K562 (cell line): ENCODE measurements at regions not wholly inside any gene's neighbourhood (a gene's known extent, or its start where the extent isn't known, plus 50 kb on each side); places are given as distances from the start of the nearest gene placed in this dataset.

Experiments used
- ATAC-seq: fragments of 200-7000 bp; cut with Tn5 transposase; 3 replicates; pipeline ENCODE4 v1.9.1; 2020; ENCODE audit warnings: moderate library complexity
- BruUV-seq: library from RNA; stranded (reverse); fragments of 400-500 nt; replicated peaks from 2 replicates; lab custom pipeline; 2021; lab: Mats Ljungman, UMichigan
- CTCF ChIA-PET: fragments of 300-600 bp; formaldehyde crosslinking; extraction: SDS; loops from one replicate; lab custom pipeline; 2021; ENCODE audit warnings: low intra/inter-chr PET ratio; lab: Yijun Ruan, JAX
- POLR2A ChIA-PET: fragments of 300-600, 350-650 bp; sonication (Branson Sonifier 250); formaldehyde crosslinking; extraction: SDS; loops from one replicate; lab custom pipeline; 2021; ENCODE audit warnings: antibody characterized with exemption, inconsistent platforms; lab: Yijun Ruan, JAX
- DNase-seq, 4 experiments: peaks; one replicate each; pipeline versions ENCODE4 v3.0.0 to v3.0.0-alpha.2; 2011 to 2018; ENCODE audit warnings: low spot score in 3 of 4, mixed read lengths in 3 of 4; ENCODE audit errors: extremely low read depth in 1 of 4
- FAIRE-seq: peaks from 2 replicates; lab custom pipeline; 2011; peaks lifted over from hg19 to GRCh38; lab: Jason Lieb, UNC
- H2AFZ ChIP-seq: 2 replicates; pipeline ENCODE4 v1.6.0; 2011; ENCODE audit warnings: low read depth, low read length, control low read depth, inconsistent platforms
- H3K27ac ChIP-seq: fragments of 200-600 bp; 3 replicates; pipeline ENCODE4 v1.8.0; 2011; ENCODE audit warnings: low read depth, mild to moderate bottlenecking, control low read depth, inconsistent platforms, low read length, moderate library complexity, mixed read lengths; ENCODE audit errors: extremely low read depth
- H3K27me3 ChIP-seq, 2 experiments: fragments of 300-600 bp in 1 of 2; 2 replicates in 1 of 2; 3 replicates in 1 of 2; pipeline versions ENCODE4 v1.6.0 to v1.8.0; 2011; ENCODE audit warnings: inconsistent platforms in 2 of 2, low read length in 2 of 2, mild to moderate bottlenecking in 1 of 2, mixed read lengths in 1 of 2, moderate library complexity in 1 of 2; ENCODE audit not compliant: control insufficient read depth in 2 of 2, insufficient read depth in 2 of 2
- H3K36me3 ChIP-seq: fragments of 300-600 bp; 3 replicates; pipeline ENCODE4 v1.8.0; 2011; ENCODE audit warnings: mild to moderate bottlenecking, low read length, inconsistent platforms; ENCODE audit not compliant: control insufficient read depth, insufficient read depth
- H3K4me1 ChIP-seq, 2 experiments: fragments of 200-600 bp in 1 of 2; replicated peaks in 1 of 2; 2 replicates in 1 of 2; 3 replicates in 1 of 2; pipeline versions ENCODE4 v1.5.1 to v1.8.0; 2011; ENCODE audit warnings: inconsistent platforms in 2 of 2, low read length in 2 of 2, mild to moderate bottlenecking in 1 of 2, mixed read lengths in 1 of 2, moderate library complexity in 1 of 2; ENCODE audit not compliant: control insufficient read depth in 2 of 2, insufficient read depth in 2 of 2
- H3K4me2 ChIP-seq: 2 replicates; pipeline ENCODE4 v1.6.1; 2011; ENCODE audit warnings: low read length, control low read depth, inconsistent platforms, mixed read lengths; ENCODE audit not compliant: insufficient read depth
- H3K4me3 ChIP-seq: fragments of 200-600 bp; sonication (generic), shearing (Covaris generic); 2 replicates; pipeline ENCODE4 v1.5.1; 2016; ENCODE audit warnings: control low read depth, inconsistent platforms
- H3K79me2 ChIP-seq: fragments of 200-600 bp; 3 replicates; pipeline ENCODE4 v1.8.0; 2011; ENCODE audit warnings: low read length, inconsistent platforms; ENCODE audit not compliant: control insufficient read depth, insufficient read depth
- H3K9ac ChIP-seq, 2 experiments: 2 replicates each; pipeline versions ENCODE4 v1.6.0 to v1.6.1; 2011; ENCODE audit warnings: low read depth in 2 of 2, low read length in 2 of 2, control low read depth in 1 of 2, inconsistent platforms in 1 of 2, mild to moderate bottlenecking in 1 of 2, mixed read lengths in 1 of 2; ENCODE audit not compliant: insufficient read depth in 1 of 2
- H3K9me1 ChIP-seq: one replicate; pipeline ENCODE4 v1.6.0; 2011; ENCODE audit warnings: inconsistent platforms, mild to moderate bottlenecking, low read length, moderate library complexity; ENCODE audit not compliant: control insufficient read depth, insufficient read depth
- H3K9me3 ChIP-seq: replicated peaks from 2 replicates; pipeline ENCODE4 v1.5.1; 2011; ENCODE audit warnings: low read depth, low read length, inconsistent platforms; ENCODE audit not compliant: control insufficient read depth, insufficient read depth
- H4K20me1 ChIP-seq: replicated peaks from 2 replicates; pipeline ENCODE4 v1.6.1; 2011; ENCODE audit warnings: low read length, inconsistent platforms, mixed read lengths; ENCODE audit not compliant: control insufficient read depth, insufficient read depth
- FOXA3 ChIP-seq, 2 experiments: fragments of 450-650 bp in 1 of 2; sonication (generic) in 1 of 2; formaldehyde crosslinking; IDR thresholded peaks in 1 of 2; conservative IDR thresholded peaks in 1 of 2; 2 replicates each; pipeline versions ENCODE4 v1.4.0 to v1.8.0; 2020 to 2022; ENCODE audit warnings: mild to moderate bottlenecking in 2 of 2, missing genetic modification reagents in 1 of 2
- KDM1A ChIP-seq, 2 experiments: fragments of 450-650 bp; IDR thresholded peaks; 2 replicates each; pipeline ENCODE4 v1.6.1; 2016; ENCODE audit warnings: mild to moderate bottlenecking in 2 of 2
- KLF6 ChIP-seq: fragments of 250-450 bp; sonication (Bioruptor Pico); IDR thresholded peaks from 2 replicates; pipeline ENCODE4 v1.4.0; 2020; ENCODE audit warnings: mild to moderate bottlenecking, moderate library complexity, borderline replicate concordance
- POLR3A ChIP-seq: IDR thresholded peaks from 2 replicates; pipeline ENCODE4 v1.6.1; 2011; ENCODE audit warnings: borderline replicate concordance, mild to moderate bottlenecking, moderate library complexity; ENCODE audit not compliant: insufficient read length, insufficient read depth; ENCODE audit errors: extremely low read depth
- RBM15 ChIP-seq: fragments of 200-400 bp; formaldehyde crosslinking; IDR thresholded peaks from 2 replicates; pipeline ENCODE4 v1.6.1; 2018; ENCODE audit warnings: mild to moderate bottlenecking, low read length, moderate library complexity; ENCODE audit not compliant: insufficient read depth
- SREBF1 ChIP-seq: fragments of 150-350 bp; IDR thresholded peaks from 2 replicates; pipeline ENCODE4 v1.6.1; 2014; ENCODE audit warnings: antibody characterized with exemption, low read depth, low read length, borderline replicate concordance
- WGBS: fragments of 100-300 bp; shearing (Covaris generic); methylation state at CpG from one replicate; pipeline ENCODE4 v1.1.6; 2016; ENCODE audit warnings: low coverage, mixed read lengths; ENCODE audit not compliant: insufficient coverage; ENCODE audit errors: missing lambda C conversion rate; 5-methylcytosine and 5-hydroxymethylcytosine counted together
- in situ Hi-C: fragments of 300-500 bp; cut with MboI; formaldehyde crosslinking; loops from 4 replicates; pipeline ENCODE4 v1.15.0; 2018; ENCODE audit warnings: inconsistent platforms, mixed read lengths
- intact Hi-C: fragments of 100-400 bp; cut with micrococcal nuclease; formaldehyde crosslinking; loops from 2 replicates; pipeline ENCODE4 v1.14.2; 2022

- no TSS peak for BruUV-seq
- no peaks in the 10 kb centered on the region for H4K20me1 ChIP-seq
Measured at GRCh38 chr1:221530791-221531190, 211.1 kb downstream of the DUSP10 start.

GRCh38 chr1:221532071-221532773 lies 209.7 kb downstream of the DUSP10 start:
- Histone ChIP-seq H3K36me3 (no peaks in the 10 kb centered on the region), H3K27ac (no peak overlapping the region), H3K4me3 (no peak overlapping the region), H3K9me3 (no peaks in the 10 kb centered on the region), H3K27me3 (no peaks in the 10 kb centered on the region), H3K79me2 (no peaks in the 10 kb centered on the region), H3K4me2 (no peak overlapping the region), H3K9ac (no peak overlapping the region), H3K4me1 (no peaks in the 10 kb centered on the region), H3K9me1 (no peaks in the 10 kb centered on the region), H4K20me1 (no peaks in the 10 kb centered on the region), H2AFZ (no peak overlapping the region)
- ATAC-seq: no peak
- no peak for TF ChIP-seq SREBF1
- TF ChIP-seq FOXA3 (CRISPR knock-in tag; conservative IDR thresholded peaks at IDR 0.05 in 1 of 2, IDR thresholded peaks at IDR 0.05 in 1 of 2): 0 out of 4 replicates have a peak, but pooled peaks of 1 of the 2 experiments have one; percentile 25
- TF ChIP-seq POLR3A: peak; percentile 30
- TF ChIP-seq RBM15: no peak
- ChIA-PET POLR2A (no interaction called here), CTCF (no interaction called here)
- FAIRE-seq: no peak
- DNase-seq: no peak
- BruUV-seq: no TSS peak
- WGBS: 2% methylated on average over 5 of the region's 5 CpGs
- in situ Hi-C loops: no loop called here
- intact Hi-C loops: no loop called here

More at GRCh38 chr1:221530791-221531190, 211.1 kb downstream of the DUSP10 start:
- H3K4me1 ChIP-seq: no peaks in the 10 kb centered on the region
- TF ChIP-seq KLF6 (CRISPR knock-in tag) (no peak), KDM1A (IDR thresholded peaks at IDR 0.05) (no peak)
- TF ChIP-seq, all 486 proteins: peak for 0
- no peak overlapping the region for H3K4me3 ChIP-seq
- H3K27me3 ChIP-seq: no peaks in the 10 kb centered on the region
- no peak for DNase-seq
- ATAC-seq: no peak
- H3K27ac ChIP-seq: no peak overlapping the region
- H3K4me2 ChIP-seq: no peak overlapping the region
- intact Hi-C loops (no loop called here), in situ Hi-C loops (no loop called here)
- ChIA-PET CTCF (no interaction called here), POLR2A (no interaction called here)
- no peak overlapping the region for H3K9ac ChIP-seq
- no peaks in the 10 kb centered on the region for H3K9me1 ChIP-seq
- no peak overlapping the region for H2AFZ ChIP-seq
- no peaks in the 10 kb centered on the region for H3K36me3 ChIP-seq
- H3K79me2 ChIP-seq: no peaks in the 10 kb centered on the region
- no peaks in the 10 kb centered on the region for H3K9me3 ChIP-seq
- FAIRE-seq: no peak
